MM.1S (cell line): ENCODE measurements at regions not wholly inside any gene's neighbourhood (a gene's known extent, or its start where the extent isn't known, plus 50 kb on each side); places are given as distances from the start of the nearest gene placed in this dataset.
"Not testable (repeated sequence)": the region's sequence is repeated elsewhere in the genome, so short reads cannot be mapped to it uniquely, and the experiment has no call there.

Experiments
- DNase-seq: peaks from one replicate; pipeline ENCODE4 v3.0.0-alpha.2; 2015
- H2AFZ ChIP-seq: fragments of 300-600 bp; sonication (generic); 2 replicates; pipeline ENCODE4 v1.6.0; 2016; ENCODE audit warnings: antibody characterized with exemption, low read length
- H3F3A ChIP-seq: fragments of 300-600 bp; sonication (generic); 2 replicates; pipeline ENCODE4 v1.6.1; 2016; ENCODE audit warnings: mild to moderate bottlenecking, antibody characterized with exemption, low read length, moderate library complexity, mixed read lengths; ENCODE audit not compliant: insufficient read depth
- H3K27ac ChIP-seq: fragments of 300-600 bp; sonication (generic); 2 replicates; pipeline ENCODE4 v1.5.1; 2016; ENCODE audit warnings: mild to moderate bottlenecking, low read length
- H3K27me3 ChIP-seq: fragments of 300-600 bp; sonication (generic); replicated peaks from 2 replicates; pipeline ENCODE4 v1.6.0; 2016; ENCODE audit warnings: low read length; ENCODE audit not compliant: insufficient read depth
- H3K36me3 ChIP-seq: fragments of 300-600 bp; sonication (generic); replicated peaks from 2 replicates; pipeline ENCODE4 v1.6.1; 2016; ENCODE audit warnings: mild to moderate bottlenecking, low read length, mixed read lengths; ENCODE audit not compliant: insufficient read depth
- H3K4me1 ChIP-seq: fragments of 300-600 bp; sonication (generic); 2 replicates; pipeline ENCODE4 v1.6.1; 2016; ENCODE audit warnings: low read length, mixed read lengths
- H3K4me2 ChIP-seq: fragments of 300-600 bp; sonication (generic); 2 replicates; pipeline ENCODE4 v1.6.0; 2016; ENCODE audit warnings: low read depth, low read length
- H3K4me3 ChIP-seq: fragments of 300-600 bp; sonication (generic); 2 replicates; pipeline ENCODE4 v1.5.1; 2016; ENCODE audit warnings: low read length, mixed read lengths
- H3K79me2 ChIP-seq: fragments of 300-600 bp; sonication (generic); 2 replicates; pipeline ENCODE4 v1.6.1; 2016; ENCODE audit warnings: mixed run types, low read length, mixed read lengths
- H3K9ac ChIP-seq: fragments of 300-600 bp; sonication (generic); 2 replicates; pipeline ENCODE4 v1.6.1; 2016; ENCODE audit warnings: low read length, mixed read lengths
- H3K9me2 ChIP-seq: fragments of 300-600 bp; sonication (generic); replicated peaks from 2 replicates; pipeline ENCODE4 v1.6.1; 2016; ENCODE audit warnings: mild to moderate bottlenecking, low read length, mixed read lengths; ENCODE audit not compliant: insufficient read depth
- H3K9me3 ChIP-seq: fragments of 300-600 bp; sonication (generic); replicated peaks from 2 replicates; pipeline ENCODE4 v1.6.1; 2016; ENCODE audit warnings: mild to moderate bottlenecking, low read length, mixed read lengths; ENCODE audit not compliant: insufficient read depth
- H4K20me1 ChIP-seq: fragments of 300-600 bp; sonication (generic); 2 replicates; pipeline ENCODE4 v1.6.1; 2016; ENCODE audit warnings: mild to moderate bottlenecking, low read length, moderate library complexity, mixed read lengths; ENCODE audit not compliant: insufficient read depth
- CTCF ChIP-seq: fragments of 300-600 bp; sonication (generic); IDR thresholded peaks from 2 replicates; pipeline ENCODE4 v1.5.1; 2016; ENCODE audit warnings: antibody characterized with exemption, low read length, mixed read lengths
- EZH2 ChIP-seq: fragments of 300-600 bp; sonication (generic); optimal IDR thresholded peaks from 2 replicates; pipeline ENCODE3; 2017; ENCODE audit warnings: low read depth, mild to moderate bottlenecking, antibody characterized with exemption, low read length, mixed read lengths
- EZH2phosphoT487 ChIP-seq: fragments of 300-600 bp; sonication (generic); IDR thresholded peaks from 2 replicates; pipeline ENCODE4 v1.6.1; 2018; ENCODE audit warnings: antibody characterized with exemption, low read length

GRCh38 chr2:208725280-208725679, 318.7 kb downstream of the PTH2R start:
- H3K27me3 ChIP-seq = no peaks in the 10 kb centered on the region
- H3F3A ChIP-seq = no peaks in the 10 kb centered on the region
- H3K9ac ChIP-seq = no peak overlapping the region
- no peak for DNase-seq
- H3K4me1 ChIP-seq = no peaks in the 10 kb centered on the region
- H3K4me2 ChIP-seq = no peak overlapping the region
- H4K20me1 ChIP-seq = no peaks in the 10 kb centered on the region
- no peak overlapping the region for H3K4me3 ChIP-seq
- no peak overlapping the region for H2AFZ ChIP-seq
- no peak for TF ChIP-seq CTCF
- TF ChIP-seq EZH2phosphoT487 = no peak
- TF ChIP-seq EZH2 = no peak
- H3K36me3 ChIP-seq = no peaks in the 10 kb centered on the region
- no peak overlapping the region for H3K27ac ChIP-seq
- H3K9me2 ChIP-seq = no peaks in the 10 kb centered on the region
- no peaks in the 10 kb centered on the region for H3K79me2 ChIP-seq
- no peaks in the 10 kb centered on the region for H3K9me3 ChIP-seq

- no peak overlapping the region for H3K9ac ChIP-seq
- no peaks in the 10 kb centered on the region for H3K27me3 ChIP-seq
- no peaks in the 10 kb centered on the region for H3K79me2 ChIP-seq
- no peaks in the 10 kb centered on the region for H3K9me3 ChIP-seq
- H3K4me3 ChIP-seq = no peak overlapping the region
- no peak for TF ChIP-seq EZH2
- TF ChIP-seq EZH2phosphoT487 = no peak
- no peak for TF ChIP-seq CTCF
- no peaks in the 10 kb centered on the region for H3F3A ChIP-seq
- no peaks in the 10 kb centered on the region for H4K20me1 ChIP-seq
- H3K36me3 ChIP-seq = no peaks in the 10 kb centered on the region
- no peak for DNase-seq
- no peak overlapping the region for H3K4me2 ChIP-seq
- H3K4me1 ChIP-seq = no peaks in the 10 kb centered on the region
- no peak overlapping the region for H3K27ac ChIP-seq
- H2AFZ ChIP-seq = no peak overlapping the region
- H3K9me2 ChIP-seq = no peaks in the 10 kb centered on the region
Measured at GRCh38 chr2:208726242-208726641, 319.6 kb downstream of the PTH2R start.

- H3K9me2 ChIP-seq, H3K9ac ChIP-seq, H3K27me3 ChIP-seq, H3K9me3 ChIP-seq, H3K4me2 ChIP-seq, H3K27ac ChIP-seq, H3K36me3 ChIP-seq, H3K4me3 ChIP-seq, H4K20me1 ChIP-seq, H3K4me1 ChIP-seq, DNase-seq, H3K79me2 ChIP-seq, H3F3A ChIP-seq, H2AFZ ChIP-seq: not testable (repeated sequence)
Measured at GRCh38 chr2:208751663-208752415, 345.2 kb downstream of the PTH2R start.

DNA sequence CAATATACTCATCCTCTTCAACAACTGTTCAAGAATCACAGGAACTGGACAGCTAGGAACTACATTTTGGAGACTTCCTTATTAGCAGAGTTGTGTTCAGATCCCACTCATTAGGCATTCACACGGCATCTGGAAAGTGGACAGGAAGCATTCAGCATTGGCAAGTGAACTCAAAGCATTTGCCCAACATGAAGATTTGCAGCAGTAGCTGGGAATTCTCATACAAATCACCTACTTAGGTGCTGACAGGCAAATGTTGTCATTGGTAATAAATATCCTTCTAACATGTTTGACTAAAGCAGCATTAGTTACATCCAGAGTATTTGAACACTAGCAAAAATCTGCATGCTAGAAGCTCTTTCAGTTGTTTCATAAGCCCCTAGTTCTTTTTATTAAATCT, 350.8 kb downstream of the PTH2R start:
- no peak for TF ChIP-seq EZH2
- TF ChIP-seq EZH2phosphoT487 = no peak
- no peak for TF ChIP-seq CTCF
- H3K79me2 ChIP-seq = no peaks in the 10 kb centered on the region
- DNase-seq = no peak
- no peaks in the 10 kb centered on the region for H3K9me2 ChIP-seq
- H3K4me1 ChIP-seq = no peaks in the 10 kb centered on the region
- H3F3A ChIP-seq = no peaks in the 10 kb centered on the region
- no peaks in the 10 kb centered on the region for H3K27me3 ChIP-seq
- H3K9ac ChIP-seq = no peak overlapping the region
- H3K9me3 ChIP-seq = no peaks in the 10 kb centered on the region
- H3K4me2 ChIP-seq = no peak overlapping the region
- H3K36me3 ChIP-seq = no peaks in the 10 kb centered on the region
- H4K20me1 ChIP-seq = no peaks in the 10 kb centered on the region; the same call in 1 of the 2 replicates
- H3K27ac ChIP-seq = no peak overlapping the region
- no peak overlapping the region for H2AFZ ChIP-seq
- no peak overlapping the region for H3K4me3 ChIP-seq

GRCh38 chr2:208773074-208773473, 366.5 kb downstream of the PTH2R start:
- not testable (repeated sequence) for H3K27ac ChIP-seq, H3K4me3 ChIP-seq, H3K36me3 ChIP-seq, H3K4me2 ChIP-seq, H3K27me3 ChIP-seq, H3F3A ChIP-seq, H2AFZ ChIP-seq, DNase-seq, H4K20me1 ChIP-seq, H3K79me2 ChIP-seq, H3K9me3 ChIP-seq, H3K9ac ChIP-seq, H3K9me2 ChIP-seq, H3K4me1 ChIP-seq
